ENCODE measurements at regions not wholly inside any gene's neighbourhood (a gene's known extent, or its start where the extent isn't known, plus 50 kb on each side); places are given as distances from the start of the nearest gene placed in this dataset.

DNA sequence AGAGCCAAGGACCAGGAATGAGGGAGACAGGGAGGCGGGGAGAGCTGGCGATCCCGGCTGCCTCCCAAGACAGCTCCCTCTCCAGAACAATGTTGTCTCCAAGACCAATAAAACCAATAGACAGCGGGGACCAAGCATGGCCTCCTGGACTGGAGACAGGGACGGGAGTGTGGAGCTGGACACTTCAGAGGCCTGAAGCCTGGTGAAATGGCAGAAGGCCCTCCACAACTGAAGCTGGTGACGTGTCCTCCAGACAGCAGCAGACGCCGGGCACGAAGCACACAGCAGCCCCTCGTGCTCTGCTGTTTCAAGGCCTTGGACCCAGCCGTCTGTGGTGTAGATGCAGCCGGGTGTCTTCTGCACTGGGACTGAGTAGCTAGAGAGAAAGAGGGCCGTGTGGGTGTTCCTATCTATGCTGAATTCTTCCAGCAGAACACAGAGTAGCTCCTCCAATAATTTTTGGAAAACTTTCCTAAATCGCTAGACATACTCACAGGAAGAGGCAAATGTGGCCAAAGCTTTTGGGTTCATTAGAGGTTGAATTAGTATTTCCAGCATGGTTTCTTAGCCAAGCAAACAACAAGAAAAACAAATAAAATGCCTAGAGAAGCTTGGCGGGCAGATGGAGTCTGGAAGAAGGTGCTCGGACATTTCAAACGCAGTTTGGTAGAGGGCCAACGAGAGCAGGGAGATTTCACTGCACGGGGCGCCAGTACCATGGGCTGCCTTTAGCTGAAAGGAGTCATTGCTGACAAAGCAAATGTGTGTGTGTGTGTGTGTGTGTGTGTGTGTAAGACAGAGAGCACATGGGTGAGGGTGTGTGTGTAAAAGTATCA lies 570.4 kb downstream of the TCERG1L start:
- DNase-seq (no peak), ATAC-seq (no peak)
- H3K9me3 ChIP-seq = no peaks in the 10 kb centered on the region
- H3K27ac ChIP-seq = no peak overlapping the region
- peaks cover 0 to 2% (median 0%) of the 10 kb centered on the region in 3 donors for H3K27me3 ChIP-seq
- intact Hi-C loops (cut with DNase I; ENCODE audit: low total_unique reads) = no loop called here
- TF ChIP-seq CTCF (IDR thresholded peaks at IDR 0.05 in 4 of 5, conservative IDR thresholded peaks at IDR 0.05 in 1 of 5) (no peak), POLR2A (IDR thresholded peaks at IDR 0.05) (no peak)
- in situ Hi-C loops (cut with MboI; ENCODE audit: low sequenced_read_pairs in 4 of 4) = no loop called here
- H3K36me3 ChIP-seq = no peaks in the 10 kb centered on the region
- H3K4me1 ChIP-seq = no peaks in the 10 kb centered on the region
- H3K4me3 ChIP-seq = no peak overlapping the region

GRCh38 chr10:130741901-130742855 lies 569.3 kb downstream of the TCERG1L start:
- Histone ChIP-seq H3K36me3 (no peaks in the 10 kb centered on the region), H3K4me1 (no peaks in the 10 kb centered on the region), H3K9me3 (no peaks in the 10 kb centered on the region), H3K27ac (no peak overlapping the region), H3K27me3 (peaks cover 0 to 2% (median 0%) of the 10 kb centered on the region in 3 donors), H3K4me3 (no peak overlapping the region)
- no peak for DNase-seq
- no peak for TF ChIP-seq POLR2A (IDR thresholded peaks at IDR 0.05)
- TF ChIP-seq CTCF (IDR thresholded peaks at IDR 0.05 in 4 of 5, conservative IDR thresholded peaks at IDR 0.05 in 1 of 5) = no peak
- in situ Hi-C loops (cut with MboI; ENCODE audit: low sequenced_read_pairs in 4 of 4) (no loop called here), intact Hi-C loops (cut with DNase I; ENCODE audit: low total_unique reads) (no loop called here)
- ATAC-seq = no peak

DNA sequence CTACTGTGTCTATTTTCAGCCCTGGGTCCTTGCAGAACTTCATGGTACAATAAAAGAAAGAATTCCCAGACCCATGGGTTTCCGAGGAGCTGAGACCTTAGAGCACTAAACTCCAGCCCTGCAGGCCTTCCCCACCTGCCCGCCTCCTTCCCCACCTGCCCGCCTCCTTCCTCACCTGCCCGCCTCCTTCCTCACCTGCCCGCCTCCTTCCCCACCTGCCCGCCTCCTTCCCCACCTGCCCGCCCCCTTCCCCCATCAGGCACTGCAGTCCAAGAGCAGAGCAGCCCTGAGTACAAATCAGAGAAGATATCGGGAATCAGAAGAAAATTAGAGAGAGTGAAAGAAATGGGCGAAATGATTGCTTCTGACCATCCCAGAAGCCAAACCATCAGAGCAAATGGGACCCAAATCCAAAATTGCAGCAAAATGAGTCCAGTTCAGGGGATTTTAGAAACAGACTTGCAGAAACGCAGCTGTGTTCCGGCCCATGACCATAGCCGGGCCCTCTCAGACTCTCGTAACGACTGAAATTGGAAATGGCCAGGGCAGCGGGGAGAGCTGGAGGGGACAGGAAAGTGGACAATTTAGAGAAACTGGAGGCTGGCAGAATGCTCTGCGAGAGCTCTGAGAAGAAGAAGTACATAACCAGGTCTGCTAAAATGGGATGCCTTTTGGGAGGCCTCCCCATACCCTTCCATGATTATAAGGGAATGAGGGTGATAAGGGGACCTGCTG lies 568.4 kb downstream of the TCERG1L start:
- Histone ChIP-seq H3K27ac (no peak overlapping the region), H3K27me3 (peaks cover 0 to 2% (median 0%) of the 10 kb centered on the region in 3 donors), H3K4me3 (no peak overlapping the region), H3K36me3 (no peaks in the 10 kb centered on the region), H3K4me1 (no peaks in the 10 kb centered on the region), H3K9me3 (no peaks in the 10 kb centered on the region)
- no peak for ATAC-seq
- intact Hi-C loops (cut with DNase I; ENCODE audit: low total_unique reads) = no loop called here
- in situ Hi-C loops (cut with MboI; ENCODE audit: low sequenced_read_pairs in 4 of 4) = no loop called here
- DNase-seq = no peak
- no peak for TF ChIP-seq POLR2A (IDR thresholded peaks at IDR 0.05)
- TF ChIP-seq CTCF (IDR thresholded peaks at IDR 0.05 in 4 of 5, conservative IDR thresholded peaks at IDR 0.05 in 1 of 5) = no peak

GRCh38 chr10:130743751-130744271 lies 567.7 kb downstream of the TCERG1L start:
- TF ChIP-seq CTCF (IDR thresholded peaks at IDR 0.05 in 4 of 5, conservative IDR thresholded peaks at IDR 0.05 in 1 of 5) (no peak), POLR2A (IDR thresholded peaks at IDR 0.05) (no peak)
- H3K27me3 ChIP-seq = peaks cover 0 to 2% (median 0%) of the 10 kb centered on the region in 3 donors
- ATAC-seq (no peak), DNase-seq (no peak)
- H3K27ac ChIP-seq = no peak overlapping the region
- intact Hi-C loops (cut with DNase I; ENCODE audit: low total_unique reads) (no loop called here), in situ Hi-C loops (cut with MboI; ENCODE audit: low sequenced_read_pairs in 4 of 4) (no loop called here)
- H3K36me3 ChIP-seq = no peaks in the 10 kb centered on the region
- no peak overlapping the region for H3K4me3 ChIP-seq
- H3K9me3 ChIP-seq = no peaks in the 10 kb centered on the region
- H3K4me1 ChIP-seq = no peaks in the 10 kb centered on the region
